ENCODE measurements at regions not wholly inside any gene's neighbourhood (a gene's known extent, or its start where the extent isn't known, plus 50 kb on each side); places are given as distances from the start of the nearest gene placed in this dataset.
"Not testable (repeated sequence)": the region's sequence is repeated elsewhere in the genome, so short reads cannot be mapped to it uniquely, and the experiment has no call there.

DNA sequence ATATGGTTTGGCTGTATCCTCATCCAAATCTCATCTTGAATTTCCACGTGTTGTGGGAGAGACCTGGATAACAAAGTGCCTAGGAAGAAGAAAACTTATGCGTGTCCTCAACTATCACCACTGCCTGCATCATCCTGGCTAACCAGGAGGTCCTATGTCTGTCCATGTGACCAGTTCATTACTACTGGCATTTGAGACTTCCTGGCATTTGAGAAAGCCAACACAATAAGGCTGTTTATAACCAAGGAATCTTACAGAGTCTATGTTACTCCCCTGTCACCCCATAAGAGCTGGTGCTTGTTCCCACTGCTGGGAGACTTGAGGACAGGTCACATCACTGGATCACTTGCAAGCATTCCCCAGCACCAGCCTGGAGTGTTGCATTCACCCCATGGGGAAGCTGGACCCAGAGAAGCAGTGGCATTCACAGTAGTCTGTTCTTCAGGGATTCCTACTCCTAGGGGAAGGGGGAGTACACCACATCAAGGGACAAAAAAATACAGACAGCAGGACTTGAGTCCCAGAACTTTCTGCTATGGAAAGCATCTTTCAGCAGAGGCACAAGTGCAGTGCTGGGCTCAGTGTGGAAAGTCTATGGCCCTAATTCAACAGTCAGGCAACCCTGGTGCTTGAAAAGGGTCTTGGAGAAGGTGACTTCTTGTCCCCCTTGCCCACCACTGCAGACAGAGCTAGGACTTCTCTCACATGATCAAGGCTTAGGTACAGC is 717.1 kb downstream of the SEMA5A start:
- no peak for DNase-seq

GRCh38 chr5:8829323-8830029 is 716.4 kb downstream of the SEMA5A start:
- no peak for DNase-seq

DNA sequence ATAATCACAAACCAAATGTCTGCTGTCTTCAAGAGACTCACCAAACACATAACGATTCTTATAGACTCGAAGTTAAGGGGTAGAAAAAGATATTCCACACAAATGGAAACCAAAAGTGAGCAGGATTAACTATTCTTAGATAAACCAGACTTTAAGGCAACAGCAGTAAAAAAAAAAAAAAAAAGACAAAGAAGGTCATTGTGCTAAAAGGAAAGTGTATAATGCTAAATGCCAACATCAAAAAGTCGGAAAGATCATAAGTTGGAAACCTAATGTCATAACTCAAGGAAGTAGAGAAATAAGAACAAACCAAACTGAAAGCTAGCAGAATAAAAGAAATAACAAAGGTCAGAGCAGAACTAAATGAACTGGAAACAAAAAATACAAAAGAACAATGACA is 714.6 kb downstream of the SEMA5A start:
- DNase-seq = no peak

DNA sequence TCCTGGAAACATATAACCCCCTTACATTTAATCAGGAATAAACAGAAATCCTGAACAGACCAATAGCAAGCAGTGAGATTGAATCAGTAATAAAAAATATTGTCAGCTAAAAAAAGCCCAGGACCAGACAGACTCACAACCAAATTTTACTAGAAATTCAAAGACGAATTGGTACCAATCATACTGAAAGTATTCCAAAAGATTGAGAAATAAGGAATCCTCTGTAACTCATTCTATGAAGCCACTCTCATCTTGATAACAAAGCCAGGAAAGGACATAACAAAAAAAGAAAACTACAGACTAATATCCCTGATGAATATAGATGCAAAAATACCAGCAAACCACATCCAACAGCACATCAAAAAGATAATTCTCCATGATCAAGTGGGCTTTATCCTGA is 714.0 kb downstream of the SEMA5A start:
- DNase-seq = no peak

DNA sequence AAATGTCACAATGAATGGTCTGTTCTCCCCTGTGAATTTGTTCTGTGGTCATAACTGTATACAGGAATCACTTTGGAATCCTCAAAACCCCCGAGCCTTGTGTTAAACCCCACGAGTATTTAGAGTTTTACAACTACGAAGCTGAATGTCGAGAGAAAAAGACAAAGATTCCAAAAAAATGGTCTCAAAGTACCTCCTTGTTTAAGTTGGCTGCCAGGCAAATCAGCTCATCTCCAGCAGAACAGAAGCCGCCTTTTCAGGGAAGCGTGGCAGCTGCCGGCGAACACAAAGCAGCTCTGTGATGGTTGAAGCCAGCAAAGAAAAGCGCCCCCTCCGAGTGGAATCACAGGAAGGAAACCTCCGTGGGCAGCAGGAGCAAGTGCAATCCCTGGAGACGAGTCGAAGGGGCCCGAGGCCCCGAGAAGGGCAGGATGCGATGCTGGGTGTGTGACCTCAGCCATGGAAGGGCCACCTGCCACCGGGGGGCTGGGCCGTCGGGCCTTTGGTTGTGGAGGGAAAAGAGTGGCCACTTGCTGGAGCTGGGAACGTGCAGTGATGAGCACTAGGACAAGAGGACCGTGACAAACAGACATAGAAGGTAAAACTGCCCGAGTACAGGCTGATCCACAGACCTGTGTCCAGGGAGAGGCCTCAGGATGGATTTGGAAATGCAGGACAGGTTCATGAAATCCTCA is 706.4 kb downstream of the SEMA5A start:
- no peak for DNase-seq

DNA sequence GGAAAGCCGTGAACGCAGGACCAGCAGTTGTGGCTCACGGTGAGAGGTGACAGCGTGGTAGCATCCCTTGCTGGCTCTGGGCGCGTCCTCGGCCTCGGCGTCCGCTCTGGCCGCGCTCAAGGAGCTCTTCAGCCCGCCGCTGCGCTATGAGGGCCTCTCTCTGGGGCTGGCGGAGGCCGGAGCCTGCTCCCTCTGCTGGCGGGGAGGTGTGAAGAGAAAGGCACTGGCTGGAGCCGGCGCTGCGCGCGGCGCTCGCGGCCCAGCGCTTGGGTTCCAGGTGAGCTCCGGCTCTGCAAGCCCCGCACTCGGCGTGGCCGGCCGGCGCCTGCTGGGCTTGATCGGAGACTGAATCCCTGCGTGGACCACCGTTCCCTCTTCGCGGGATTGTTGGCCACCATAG is 705.6 kb downstream of the SEMA5A start:
- DNase-seq = no peak

- DNase-seq = not testable (repeated sequence)
Observed at GRCh38 chr5:8840746-8841145, 705.1 kb downstream of the SEMA5A start.

GRCh38 chr5:8842971-8843551 is 702.8 kb downstream of the SEMA5A start:
- DNase-seq = no peak

- DNase-seq = no peak
Observed at GRCh38 chr5:8843771-8844170, 702.1 kb downstream of the SEMA5A start.

DNA sequence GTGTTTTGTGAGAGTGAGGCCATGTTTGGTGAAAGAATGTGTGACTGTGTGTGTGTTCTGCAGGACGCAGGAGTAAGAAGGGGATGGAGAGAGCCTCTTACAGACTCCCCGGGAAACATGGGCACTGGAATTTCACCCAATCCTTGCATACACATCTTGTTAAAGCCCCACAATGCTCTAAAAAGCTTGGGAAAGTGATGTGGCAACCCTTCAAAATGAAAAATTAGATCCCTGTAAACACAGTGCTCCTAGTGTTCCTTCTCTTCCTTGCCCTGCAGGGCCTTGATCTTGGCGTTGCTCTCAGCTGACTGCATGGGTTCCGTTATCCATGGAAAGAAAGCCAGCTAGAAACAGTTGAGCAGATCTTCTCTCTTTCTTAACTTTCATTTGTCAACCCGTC is 701.7 kb downstream of the SEMA5A start:
- no peak for DNase-seq

GRCh38 chr5:8844847-8845246 is 701.0 kb downstream of the SEMA5A start:
- no peak for DNase-seq

GRCh38 chr5:8845296-8845695 is 700.6 kb downstream of the SEMA5A start:
- no peak for DNase-seq

DNA sequence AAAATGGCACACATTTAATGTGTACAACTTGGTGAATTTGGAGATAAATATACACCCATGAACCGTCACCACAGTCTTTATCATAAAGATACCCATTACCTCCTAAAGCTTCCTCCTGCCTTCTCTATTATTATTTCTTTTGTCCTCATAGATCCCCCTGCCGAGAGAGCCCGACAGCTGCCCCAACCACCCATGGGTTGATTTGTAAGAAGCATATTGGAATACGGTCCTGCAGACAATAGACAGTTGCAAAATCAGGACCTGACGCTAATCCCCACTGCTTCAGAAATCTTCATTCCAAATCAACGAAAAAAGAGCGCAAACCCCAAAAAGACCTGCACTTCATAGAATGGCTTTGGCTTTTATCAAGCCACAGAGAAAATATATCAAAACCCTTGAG is 697.5 kb downstream of the SEMA5A start:
- DNase-seq = no peak

- no peak for DNase-seq
Observed at GRCh38 chr5:8848997-8849594, 696.8 kb downstream of the SEMA5A start.

GRCh38 chr5:8851101-8851500 is 694.8 kb downstream of the SEMA5A start:
- no peak for DNase-seq

DNA sequence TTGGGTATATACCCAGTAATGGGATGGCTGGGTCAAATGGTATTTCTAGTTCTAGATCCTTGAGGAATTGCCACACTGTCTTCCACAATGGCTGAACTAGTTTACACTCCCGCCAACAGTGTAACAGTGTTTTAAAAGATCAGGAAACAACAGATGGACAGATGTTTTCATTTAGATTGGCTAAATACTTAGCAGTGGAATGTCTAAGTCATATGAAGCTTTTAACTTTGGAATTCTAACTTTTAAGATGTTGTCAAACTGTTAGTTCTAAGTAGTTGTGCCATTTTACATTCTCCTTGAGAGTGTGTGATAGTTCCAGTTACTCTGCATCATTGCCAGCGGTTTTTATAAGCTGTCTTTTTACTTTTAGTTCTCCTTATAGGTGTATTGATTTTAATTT is 688.8 kb downstream of the SEMA5A start:
- no peak for DNase-seq

GRCh38 chr5:8861764-8862163 is 684.1 kb downstream of the SEMA5A start:
- no peak for DNase-seq

DNA sequence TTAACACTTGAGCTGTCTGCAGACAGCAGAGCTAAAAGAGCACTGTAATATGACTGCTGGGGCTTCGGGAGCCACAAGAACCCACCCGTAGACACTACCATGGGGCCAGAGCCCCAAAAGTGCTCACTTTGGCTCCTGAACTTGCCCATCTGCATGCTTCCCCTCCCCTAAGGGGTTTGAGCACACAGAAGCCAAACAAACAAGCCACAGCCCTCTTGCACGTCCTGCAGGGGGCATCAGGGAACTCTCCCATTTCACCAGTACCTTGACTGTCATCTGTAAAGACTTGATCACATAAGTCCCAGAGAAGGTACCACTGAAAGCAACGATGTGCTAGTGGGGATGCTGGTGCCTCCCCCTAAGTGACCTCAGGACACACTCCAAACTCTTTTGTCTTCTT is 681.8 kb downstream of the SEMA5A start:
- no peak for DNase-seq

GRCh38 chr5:8865266-8865665 is 680.6 kb downstream of the SEMA5A start:
- no peak for DNase-seq

DNA sequence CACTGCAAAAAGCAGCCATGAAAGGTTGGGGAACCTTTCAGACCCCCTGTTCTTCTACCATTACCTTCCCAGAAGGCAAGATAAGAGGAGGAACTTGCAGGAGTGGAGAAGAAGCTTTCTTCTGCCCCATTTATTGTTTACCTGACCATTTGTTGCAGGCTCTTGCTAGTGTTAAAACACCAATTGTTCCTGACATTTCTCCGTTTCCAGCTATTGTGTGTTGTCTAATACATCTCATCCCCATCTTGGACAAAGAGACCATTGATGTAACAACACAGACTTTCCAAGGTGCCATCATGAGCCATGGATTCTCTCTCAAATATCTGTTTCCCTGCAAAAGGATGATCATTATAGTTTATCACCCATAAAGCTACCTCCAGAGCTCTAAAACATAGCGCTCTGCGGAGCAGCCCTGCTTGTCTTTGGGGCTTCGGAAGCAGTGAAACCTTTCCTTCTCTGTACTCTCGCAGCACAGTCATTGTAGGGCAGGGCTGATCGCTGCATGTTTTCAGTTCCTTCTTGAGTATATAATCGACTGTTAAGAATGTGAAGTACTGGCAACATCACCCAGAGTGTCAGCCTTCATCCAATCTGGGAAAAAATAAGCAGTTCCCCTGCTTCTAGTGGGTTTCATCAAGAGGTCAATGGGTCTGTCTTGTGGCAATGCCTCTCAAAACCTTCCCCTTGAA is 680.0 kb downstream of the SEMA5A start:
- DNase-seq = no peak

- DNase-seq = no peak
Observed at GRCh38 chr5:8868283-8868682, 677.6 kb downstream of the SEMA5A start.

DNA sequence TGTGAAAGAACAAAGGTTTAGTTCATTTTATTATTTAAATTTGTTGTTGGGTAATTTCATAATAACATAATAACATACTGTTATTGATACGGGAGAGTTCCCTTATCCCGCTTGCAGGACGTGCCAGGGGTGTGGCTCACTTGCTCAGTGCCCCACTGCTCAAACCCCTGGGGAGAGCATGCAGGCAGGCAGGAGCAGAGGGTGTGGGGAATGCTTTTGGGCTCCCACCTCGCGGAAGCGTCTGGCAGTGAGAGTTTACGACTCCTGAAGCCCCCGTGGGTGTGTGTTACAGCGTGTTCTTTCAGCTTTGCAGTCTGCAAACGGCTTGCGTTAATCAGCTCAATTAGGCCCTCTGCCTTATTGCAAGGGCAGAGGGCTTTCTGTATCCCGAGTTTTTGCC is 675.9 kb downstream of the SEMA5A start:
- DNase-seq = no peak
